Astrocyte (in vitro differentiated cells and primary cell): ENCODE measurements at regions not wholly inside any gene's neighbourhood (a gene's known extent, or its start where the extent isn't known, plus 50 kb on each side); places are given as distances from the start of the nearest gene placed in this dataset.

Experiments
- CTCF ChIP-seq: IDR thresholded peaks from 2 replicates; pipeline ENCODE4 v1.5.1; 2011; ENCODE audit warnings: low read depth, mild to moderate bottlenecking, inconsistent platforms, low read length, moderate library complexity; ENCODE audit not compliant: insufficient read depth
- EZH2 ChIP-seq: IDR thresholded peaks from 2 replicates; pipeline ENCODE4 v1.6.1; 2012; ENCODE audit warnings: mild to moderate bottlenecking, low read length, inconsistent platforms; ENCODE audit not compliant: insufficient read depth

- TF ChIP-seq CTCF (no peak), EZH2 (no peak)
Measured at GRCh38 chr6:166782520-166782919, 155.5 kb upstream of the RPS6KA2 start.
